ENCODE measurements at regions not wholly inside any gene's neighbourhood (a gene's known extent, or its start where the extent isn't known, plus 50 kb on each side); places are given as distances from the start of the nearest gene placed in this dataset.

DNA sequence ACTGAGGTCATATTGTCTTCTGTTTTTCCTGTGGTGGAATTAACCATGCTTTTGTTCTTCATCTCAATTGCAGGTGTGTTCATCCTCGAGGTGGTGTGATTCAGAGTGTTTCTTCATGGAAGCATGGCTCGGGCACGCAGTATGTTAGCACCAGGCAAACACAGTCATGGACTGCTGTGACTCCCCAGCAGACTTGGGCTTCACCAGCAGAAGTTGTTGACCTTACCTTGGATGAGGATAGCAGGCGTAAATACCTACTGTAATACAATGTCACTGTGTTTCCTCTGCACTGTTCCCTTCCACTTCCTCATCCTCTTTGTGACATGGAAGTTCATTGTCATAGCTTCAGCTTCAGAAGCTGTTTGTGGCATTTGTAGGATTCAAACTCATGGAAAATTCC is 158.7 kb downstream of the HAUS1 start:
- CTCF ChIA-PET: no interaction called here
- H3K4me3 ChIP-seq: no peak overlapping the region
- H3K27me3 ChIP-seq (ENCODE audit: insufficient read depth, low read depth): no peaks in the 10 kb centered on the region
- no peak overlapping the region for H3K4me2 ChIP-seq
- H3K4me1 ChIP-seq (replicated peaks; ENCODE audit: insufficient read depth): peaks cover 9% of the 10 kb centered on the region; the same call in 1 of the 2 replicates
- no peaks in the 10 kb centered on the region for H3K9me2 ChIP-seq (ENCODE audit: insufficient read depth)
- H3K9me3 ChIP-seq (ENCODE audit: insufficient read depth, low read depth): no peaks in the 10 kb centered on the region
- no peak for DNase-seq
- POLR2A ChIA-PET (ENCODE audit: unreplicated experiment): no interaction called here
- H3F3A ChIP-seq (ENCODE audit: insufficient read depth, low read depth): peaks cover 14% of the 10 kb centered on the region
- no peak for TF ChIP-seq EZH2 (IDR thresholded peaks at IDR 0.05; ENCODE audit: low read depth)
- TF ChIP-seq, protein P1, sequence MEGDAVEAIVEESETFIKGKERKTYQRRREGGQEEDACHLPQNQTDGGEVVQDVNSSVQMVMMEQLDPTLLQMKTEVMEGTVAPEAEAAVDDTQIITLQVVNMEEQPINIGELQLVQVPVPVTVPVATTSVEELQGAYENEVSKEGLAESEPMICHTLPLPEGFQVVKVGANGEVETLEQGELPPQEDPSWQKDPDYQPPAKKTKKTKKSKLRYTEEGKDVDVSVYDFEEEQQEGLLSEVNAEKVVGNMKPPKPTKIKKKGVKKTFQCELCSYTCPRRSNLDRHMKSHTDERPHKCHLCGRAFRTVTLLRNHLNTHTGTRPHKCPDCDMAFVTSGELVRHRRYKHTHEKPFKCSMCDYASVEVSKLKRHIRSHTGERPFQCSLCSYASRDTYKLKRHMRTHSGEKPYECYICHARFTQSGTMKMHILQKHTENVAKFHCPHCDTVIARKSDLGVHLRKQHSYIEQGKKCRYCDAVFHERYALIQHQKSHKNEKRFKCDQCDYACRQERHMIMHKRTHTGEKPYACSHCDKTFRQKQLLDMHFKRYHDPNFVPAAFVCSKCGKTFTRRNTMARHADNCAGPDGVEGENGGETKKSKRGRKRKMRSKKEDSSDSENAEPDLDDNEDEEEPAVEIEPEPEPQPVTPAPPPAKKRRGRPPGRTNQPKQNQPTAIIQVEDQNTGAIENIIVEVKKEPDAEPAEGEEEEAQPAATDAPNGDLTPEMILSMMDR (conservative IDR thresholded peaks at IDR 0.05): no peak
- intact Hi-C loops (cut with micrococcal nuclease; ENCODE audit: unreplicated experiment): no loop called here
- H2AFZ ChIP-seq: no peak overlapping the region
- no TSS peak for BruUV-seq (replicated peaks)
- no peak overlapping the region for H3K27ac ChIP-seq
- H4K20me1 ChIP-seq (ENCODE audit: insufficient read depth): no peaks in the 10 kb centered on the region
- H3K36me3 ChIP-seq (ENCODE audit: low read depth): no peaks in the 10 kb centered on the region; the same call in 1 of the 2 replicates
- H3K79me2 ChIP-seq (ENCODE audit: low read depth): peaks cover 11% of the 10 kb centered on the region

- BruUV-seq (replicated peaks): no TSS peak
- H3K36me3 ChIP-seq (ENCODE audit: low read depth): no peaks in the 10 kb centered on the region; the same call in 1 of the 2 replicates
- H3K27me3 ChIP-seq (ENCODE audit: insufficient read depth, low read depth): no peaks in the 10 kb centered on the region
- H4K20me1 ChIP-seq (ENCODE audit: insufficient read depth): no peaks in the 10 kb centered on the region
- no peak overlapping the region for H2AFZ ChIP-seq
- no peak overlapping the region for H3K27ac ChIP-seq
- peaks cover 9% of the 10 kb centered on the region; the same call in 1 of the 2 replicates for H3K4me1 ChIP-seq (replicated peaks; ENCODE audit: insufficient read depth)
- peaks cover 14% of the 10 kb centered on the region for H3F3A ChIP-seq (ENCODE audit: insufficient read depth, low read depth)
- H3K79me2 ChIP-seq (ENCODE audit: low read depth): peaks cover 10% of the 10 kb centered on the region; the same call in 1 of the 2 replicates
- intact Hi-C loops (cut with micrococcal nuclease; ENCODE audit: unreplicated experiment): no loop called here
- H3K4me3 ChIP-seq: no peak overlapping the region
- TF ChIP-seq EZH2 (IDR thresholded peaks at IDR 0.05; ENCODE audit: low read depth): no peak
- TF ChIP-seq, protein P1 (conservative IDR thresholded peaks at IDR 0.05): no peak
- no peak overlapping the region for H3K4me2 ChIP-seq
- POLR2A ChIA-PET (ENCODE audit: unreplicated experiment): no interaction called here
- CTCF ChIA-PET: no interaction called here
- peak in 1 of 2 experiments; percentile 69 for DNase-seq
- no peaks in the 10 kb centered on the region for H3K9me3 ChIP-seq (ENCODE audit: insufficient read depth, low read depth)
- H3K9me2 ChIP-seq (ENCODE audit: insufficient read depth): no peaks in the 10 kb centered on the region
Observed at GRCh38 chr18:46264255-46264654, 160.1 kb downstream of the HAUS1 start.

GRCh38 chr18:46265196-46266156 is 161.3 kb downstream of the HAUS1 start:
- H3K4me3 ChIP-seq: no peak overlapping the region
- H3K9me3 ChIP-seq (ENCODE audit: insufficient read depth, low read depth): no peaks in the 10 kb centered on the region
- no peak overlapping the region for H3K27ac ChIP-seq
- no peaks in the 10 kb centered on the region for H3K9me2 ChIP-seq (ENCODE audit: insufficient read depth)
- H3K36me3 ChIP-seq (ENCODE audit: low read depth): no peaks in the 10 kb centered on the region; the same call in 1 of the 2 replicates
- BruUV-seq (replicated peaks): no TSS peak
- POLR2A ChIA-PET (ENCODE audit: unreplicated experiment): no interaction called here
- CTCF ChIA-PET: interaction anchor here (0.6 kb wide), 1 partner anchor 15 kb away, joined by 5 read pairs; no protein-coding TSS in a partner anchor
- H3K79me2 ChIP-seq (ENCODE audit: low read depth): peaks cover 7% of the 10 kb centered on the region; the same call in 1 of the 2 replicates
- H3K4me1 ChIP-seq (replicated peaks; ENCODE audit: insufficient read depth): peaks cover 9% of the 10 kb centered on the region; the same call in 1 of the 2 replicates
- DNase-seq: no peak
- H3K4me2 ChIP-seq: no peak overlapping the region
- H3K27me3 ChIP-seq (ENCODE audit: insufficient read depth, low read depth): no peaks in the 10 kb centered on the region
- no peaks in the 10 kb centered on the region for H4K20me1 ChIP-seq (ENCODE audit: insufficient read depth)
- intact Hi-C loops (cut with micrococcal nuclease; ENCODE audit: unreplicated experiment): no loop called here
- H2AFZ ChIP-seq: no peak overlapping the region
- peaks cover 14% of the 10 kb centered on the region for H3F3A ChIP-seq (ENCODE audit: insufficient read depth, low read depth)
- TF ChIP-seq, protein P1 (conservative IDR thresholded peaks at IDR 0.05): no peak
- no peak for TF ChIP-seq EZH2 (IDR thresholded peaks at IDR 0.05; ENCODE audit: low read depth)
